SK-N-SH treated with all-trans-retinoic acid at 6 μM for 48 hours (cell line): ENCODE measurements at regions not wholly inside any gene's neighbourhood (a gene's known extent, or its start where the extent isn't known, plus 50 kb on each side); places are given as distances from the start of the nearest gene placed in this dataset.

ENCODE experiments used
- ATAC-seq: fragments of 200-7000 bp; cut with Tn5 transposase; 3 replicates; pipeline ENCODE4 v1.9.1; 2020; ENCODE audit warnings: mild to moderate bottlenecking, moderate library complexity
- BACH2 ChIP-seq: fragments of 250-450 bp; sonication (Bioruptor Pico); IDR thresholded peaks from 2 replicates; pipeline ENCODE4 v1.9.0; 2021; ENCODE audit warnings: mild to moderate bottlenecking, borderline replicate concordance
- CSDC2 ChIP-seq: fragments of 250-450 bp; sonication (Bioruptor Pico); IDR thresholded peaks from 2 replicates; pipeline ENCODE4 v1.5.0; 2020; ENCODE audit warnings: mild to moderate bottlenecking, moderate library complexity
- ISL1 ChIP-seq: fragments of 250-450 bp; sonication (Bioruptor Pico); IDR thresholded peaks from 2 replicates; pipeline ENCODE4 v2.1.2; 2022; ENCODE audit warnings: mild to moderate bottlenecking, moderate library complexity
- OSR1 ChIP-seq: fragments of 250-450 bp; sonication (Bioruptor Pico); IDR thresholded peaks from 2 replicates; pipeline ENCODE4 v1.8.0; 2022; ENCODE audit warnings: moderate library complexity, mild to moderate bottlenecking, inconsistent platforms
- PATZ1 ChIP-seq: fragments of 250-450 bp; sonication (Bioruptor Pico); IDR thresholded peaks from 2 replicates; pipeline ENCODE4 v1.8.0; 2020; ENCODE audit warnings: mild to moderate bottlenecking, moderate library complexity, borderline replicate concordance
- POU6F1 ChIP-seq: fragments of 250-450 bp; sonication (Bioruptor Pico); IDR thresholded peaks from 2 replicates; pipeline ENCODE4 v1.8.0; 2021; ENCODE audit warnings: low read depth, mild to moderate bottlenecking, moderate library complexity, borderline replicate concordance
- PPARA ChIP-seq: fragments of 250-450 bp; sonication (Bioruptor Pico); IDR thresholded peaks from 2 replicates; pipeline ENCODE4 v1.5.0; 2020; ENCODE audit warnings: mild to moderate bottlenecking, borderline replicate concordance
- RARB ChIP-seq: fragments of 250-450 bp; sonication (Bioruptor Pico); IDR thresholded peaks from 2 replicates; pipeline ENCODE4 v1.8.0; 2021; ENCODE audit warnings: mild to moderate bottlenecking, moderate library complexity
- SNAI2 ChIP-seq: fragments of 250-450 bp; sonication (Bioruptor Pico); IDR thresholded peaks from 2 replicates; pipeline ENCODE4 v1.5.0; 2020; ENCODE audit warnings: mild to moderate bottlenecking, moderate library complexity
- TCF4 ChIP-seq: fragments of 250-450 bp; sonication (Bioruptor Pico); IDR thresholded peaks from 2 replicates; pipeline ENCODE4 v1.8.0; 2021; ENCODE audit warnings: mild to moderate bottlenecking, moderate library complexity, borderline replicate concordance
- TOX ChIP-seq: fragments of 250-450 bp; sonication (Bioruptor Pico); IDR thresholded peaks from 2 replicates; pipeline ENCODE4 v1.8.0; 2021; ENCODE audit warnings: mild to moderate bottlenecking, moderate library complexity, borderline replicate concordance
- ZC3H10 ChIP-seq: fragments of 250-450 bp; sonication (Bioruptor Pico); IDR thresholded peaks from 2 replicates; pipeline ENCODE4 v1.5.1; 2021; ENCODE audit warnings: mild to moderate bottlenecking, moderate library complexity
- ZFP3 ChIP-seq: fragments of 250-450 bp; sonication (Bioruptor Pico); IDR thresholded peaks from 2 replicates; pipeline ENCODE4 v1.5.0; 2020; ENCODE audit warnings: mild to moderate bottlenecking, moderate library complexity
- ZFP30 ChIP-seq: fragments of 450-650 bp; formaldehyde crosslinking; IDR thresholded peaks from 2 replicates; pipeline ENCODE4 v1.5.0; 2022; ENCODE audit warnings: mild to moderate bottlenecking, moderate library complexity
- ZNF565 ChIP-seq: fragments of 450-650 bp; formaldehyde crosslinking; conservative IDR thresholded peaks from 2 replicates; pipeline ENCODE4 v1.5.0; 2020; ENCODE audit warnings: low read depth, mild to moderate bottlenecking, moderate library complexity
- ZNF70 ChIP-seq: fragments of 450-650 bp; formaldehyde crosslinking; IDR thresholded peaks from 2 replicates; pipeline ENCODE4 v1.5.0; 2020; ENCODE audit warnings: mild to moderate bottlenecking, moderate library complexity
- TF ChIP-seq, protein P1 (sequence below): fragments of 250-450 bp; sonication (Bioruptor Pico); IDR thresholded peaks from 2 replicates; pipeline ENCODE4 v1.5.0; 2020; ENCODE audit warnings: mild to moderate bottlenecking, moderate library complexity
- TF ChIP-seq, protein P2 (sequence below): fragments of 250-450 bp; sonication (Bioruptor Pico); IDR thresholded peaks from 2 replicates; pipeline ENCODE4 v1.5.1; 2021; ENCODE audit warnings: mild to moderate bottlenecking, moderate library complexity
- TF ChIP-seq, protein P3 (sequence below): fragments of 250-450 bp; sonication (Bioruptor Pico); IDR thresholded peaks from 2 replicates; pipeline ENCODE4 v1.5.1; 2020; ENCODE audit warnings: low read depth, mild to moderate bottlenecking, moderate library complexity

- ATAC-seq, result no peak
- no peak for TF ChIP-seq PPARA (CRISPR knock-in tag)
- no peak for TF ChIP-seq CSDC2
- no peak for TF ChIP-seq POU6F1 (CRISPR knock-in tag)
- no peak for TF ChIP-seq RARB (CRISPR knock-in tag)
- TF ChIP-seq, protein P1, sequence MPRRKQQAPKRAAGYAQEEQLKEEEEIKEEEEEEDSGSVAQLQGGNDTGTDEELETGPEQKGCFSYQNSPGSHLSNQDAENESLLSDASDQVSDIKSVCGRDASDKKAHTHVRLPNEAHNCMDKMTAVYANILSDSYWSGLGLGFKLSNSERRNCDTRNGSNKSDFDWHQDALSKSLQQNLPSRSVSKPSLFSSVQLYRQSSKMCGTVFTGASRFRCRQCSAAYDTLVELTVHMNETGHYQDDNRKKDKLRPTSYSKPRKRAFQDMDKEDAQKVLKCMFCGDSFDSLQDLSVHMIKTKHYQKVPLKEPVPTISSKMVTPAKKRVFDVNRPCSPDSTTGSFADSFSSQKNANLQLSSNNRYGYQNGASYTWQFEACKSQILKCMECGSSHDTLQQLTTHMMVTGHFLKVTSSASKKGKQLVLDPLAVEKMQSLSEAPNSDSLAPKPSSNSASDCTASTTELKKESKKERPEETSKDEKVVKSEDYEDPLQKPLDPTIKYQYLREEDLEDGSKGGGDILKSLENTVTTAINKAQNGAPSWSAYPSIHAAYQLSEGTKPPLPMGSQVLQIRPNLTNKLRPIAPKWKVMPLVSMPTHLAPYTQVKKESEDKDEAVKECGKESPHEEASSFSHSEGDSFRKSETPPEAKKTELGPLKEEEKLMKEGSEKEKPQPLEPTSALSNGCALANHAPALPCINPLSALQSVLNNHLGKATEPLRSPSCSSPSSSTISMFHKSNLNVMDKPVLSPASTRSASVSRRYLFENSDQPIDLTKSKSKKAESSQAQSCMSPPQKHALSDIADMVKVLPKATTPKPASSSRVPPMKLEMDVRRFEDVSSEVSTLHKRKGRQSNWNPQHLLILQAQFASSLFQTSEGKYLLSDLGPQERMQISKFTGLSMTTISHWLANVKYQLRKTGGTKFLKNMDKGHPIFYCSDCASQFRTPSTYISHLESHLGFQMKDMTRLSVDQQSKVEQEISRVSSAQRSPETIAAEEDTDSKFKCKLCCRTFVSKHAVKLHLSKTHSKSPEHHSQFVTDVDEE (CRISPR knock-in tag), result no peak
- TF ChIP-seq, protein P2, sequence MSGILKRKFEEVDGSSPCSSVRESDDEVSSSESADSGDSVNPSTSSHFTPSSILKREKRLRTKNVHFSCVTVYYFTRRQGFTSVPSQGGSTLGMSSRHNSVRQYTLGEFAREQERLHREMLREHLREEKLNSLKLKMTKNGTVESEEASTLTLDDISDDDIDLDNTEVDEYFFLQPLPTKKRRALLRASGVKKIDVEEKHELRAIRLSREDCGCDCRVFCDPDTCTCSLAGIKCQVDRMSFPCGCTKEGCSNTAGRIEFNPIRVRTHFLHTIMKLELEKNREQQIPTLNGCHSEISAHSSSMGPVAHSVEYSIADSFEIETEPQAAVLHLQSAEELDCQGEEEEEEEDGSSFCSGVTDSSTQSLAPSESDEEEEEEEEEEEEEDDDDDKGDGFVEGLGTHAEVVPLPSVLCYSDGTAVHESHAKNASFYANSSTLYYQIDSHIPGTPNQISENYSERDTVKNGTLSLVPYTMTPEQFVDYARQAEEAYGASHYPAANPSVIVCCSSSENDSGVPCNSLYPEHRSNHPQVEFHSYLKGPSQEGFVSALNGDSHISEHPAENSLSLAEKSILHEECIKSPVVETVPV (CRISPR knock-in tag), result no peak
- no peak for TF ChIP-seq BACH2 (CRISPR knock-in tag)
- no peak for TF ChIP-seq ZNF565 (CRISPR knock-in tag)
- TF ChIP-seq, protein P3, sequence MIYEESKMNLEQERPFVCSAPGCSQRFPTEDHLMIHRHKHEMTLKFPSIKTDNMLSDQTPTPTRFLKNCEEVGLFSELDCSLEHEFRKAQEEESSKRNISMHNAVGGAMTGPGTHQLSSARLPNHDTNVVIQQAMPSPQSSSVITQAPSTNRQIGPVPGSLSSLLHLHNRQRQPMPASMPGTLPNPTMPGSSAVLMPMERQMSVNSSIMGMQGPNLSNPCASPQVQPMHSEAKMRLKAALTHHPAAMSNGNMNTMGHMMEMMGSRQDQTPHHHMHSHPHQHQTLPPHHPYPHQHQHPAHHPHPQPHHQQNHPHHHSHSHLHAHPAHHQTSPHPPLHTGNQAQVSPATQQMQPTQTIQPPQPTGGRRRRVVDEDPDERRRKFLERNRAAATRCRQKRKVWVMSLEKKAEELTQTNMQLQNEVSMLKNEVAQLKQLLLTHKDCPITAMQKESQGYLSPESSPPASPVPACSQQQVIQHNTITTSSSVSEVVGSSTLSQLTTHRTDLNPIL, result no peak
- no peak for TF ChIP-seq ZC3H10 (CRISPR knock-in tag)
- no peak for TF ChIP-seq PATZ1 (CRISPR knock-in tag)
- TF ChIP-seq ZFP3 (CRISPR knock-in tag), result no peak
- no peak for TF ChIP-seq OSR1
- TF ChIP-seq ZFP30 (CRISPR knock-in tag), result no peak
- no peak for TF ChIP-seq ISL1 (CRISPR knock-in tag)
- no peak for TF ChIP-seq ZNF70 (CRISPR knock-in tag)
- no peak for TF ChIP-seq TCF4 (CRISPR knock-in tag)
- no peak for TF ChIP-seq SNAI2 (CRISPR knock-in tag)
- TF ChIP-seq TOX (CRISPR knock-in tag), result no peak
- TF ChIP-seq, all 23 proteins: peak for 0
These were observed 64.0 kb upstream of the PLCXD3 start for GRCh38 chr5:41574391-41574790.
